Endothelial cell of umbilical vein (primary cell): ENCODE measurements at regions not wholly inside any gene's neighbourhood (a gene's known extent, or its start where the extent isn't known, plus 50 kb on each side); places are given as distances from the start of the nearest gene placed in this dataset.

ENCODE experiments used
- BruUV-seq: library from RNA; stranded (reverse); fragments of 400-500 nt; replicated peaks from 2 replicates; lab custom pipeline; 2021; lab: Mats Ljungman, UMichigan
- CTCF ChIA-PET: fragments of 300-600, 350-600 bp; sonication (Branson Sonifier 250); formaldehyde crosslinking; loops from one replicate; lab custom pipeline; 2021; ENCODE audit warnings: antibody characterized with exemption, inconsistent platforms; lab: Charles Lee
- POLR2A ChIA-PET: fragments of 300-600, 350-600 bp; sonication (Branson Sonifier 250); formaldehyde crosslinking; loops from one replicate; lab custom pipeline; 2021; ENCODE audit warnings: antibody characterized with exemption, inconsistent platforms; lab: Charles Lee
- DNase-seq: peaks from one replicate; pipeline ENCODE4 v3.0.0-alpha.2; 2011; ENCODE audit warnings: low read depth, low spot score
- FAIRE-seq: peaks from 2 replicates; lab custom pipeline; 2011; peaks lifted over from hg19 to GRCh38; lab: Jason Lieb, UNC
- H2AFZ ChIP-seq: 2 replicates; pipeline ENCODE4 v1.6.0; 2012; ENCODE audit warnings: low read depth, low read length, control low read depth, inconsistent platforms
- H3K27ac ChIP-seq: 2 replicates; pipeline ENCODE4 v1.5.1; 2011; ENCODE audit warnings: low read depth, mild to moderate bottlenecking, control low read depth, low read length, moderate library complexity; ENCODE audit not compliant: insufficient read depth
- H3K27me3 ChIP-seq, 2 experiments: 2 replicates each; pipeline versions ENCODE4 v1.6.0 to v1.6.1; 2011; ENCODE audit warnings: low read length in 2 of 2, mixed read lengths in 1 of 2; ENCODE audit not compliant: control insufficient read depth in 2 of 2, insufficient read depth in 2 of 2
- H3K36me3 ChIP-seq, 2 experiments: 2 replicates in 1 of 2; 3 replicates in 1 of 2; pipeline ENCODE4 v1.5.1; 2011; ENCODE audit warnings: low read length in 2 of 2, mild to moderate bottlenecking in 1 of 2, moderate library complexity in 1 of 2; ENCODE audit not compliant: control insufficient read depth in 2 of 2, insufficient read depth in 2 of 2; ENCODE audit errors: extremely low read depth in 1 of 2
- H3K4me1 ChIP-seq: 3 replicates; pipeline ENCODE4 v1.5.1; 2011; ENCODE audit warnings: mild to moderate bottlenecking, low read length; ENCODE audit not compliant: control insufficient read depth, insufficient read depth; ENCODE audit errors: extremely low read depth
- H3K4me2 ChIP-seq: 2 replicates; pipeline ENCODE4 v1.6.1; 2011; ENCODE audit warnings: low read length, control low read depth, mixed read lengths; ENCODE audit not compliant: insufficient read depth
- H3K4me3 ChIP-seq, 3 experiments: fragments of 200-600 bp in 1 of 3; sonication (generic), shearing (Covaris generic) in 1 of 3; replicated peaks in 1 of 3; 2 replicates each; pipeline ENCODE4 v1.5.1; 2011 to 2016; ENCODE audit warnings: control low read depth in 3 of 3, low read length in 3 of 3, mild to moderate bottlenecking in 2 of 3, inconsistent platforms in 1 of 3, low read depth in 1 of 3, moderate library complexity in 1 of 3; ENCODE audit not compliant: insufficient read depth in 1 of 3
- H3K79me2 ChIP-seq: 2 replicates; pipeline ENCODE4 v1.6.0; 2012; ENCODE audit warnings: low read length, inconsistent platforms; ENCODE audit not compliant: control insufficient read depth, insufficient read depth
- H3K9ac ChIP-seq: replicated peaks from 2 replicates; pipeline ENCODE3; 2011; ENCODE audit warnings: low read length, control low read depth; ENCODE audit not compliant: insufficient read depth; ENCODE audit errors: extremely low read depth
- H3K9me1 ChIP-seq: replicated peaks from 3 replicates; pipeline ENCODE4 v1.6.0; 2011; ENCODE audit warnings: mild to moderate bottlenecking, low read length; ENCODE audit not compliant: control insufficient read depth, insufficient read depth; ENCODE audit errors: extremely low read depth
- H3K9me3 ChIP-seq: replicated peaks from 2 replicates; pipeline ENCODE4 v1.5.1; 2012; ENCODE audit warnings: low read length, inconsistent platforms; ENCODE audit not compliant: control insufficient read depth, insufficient read depth
- H4K20me1 ChIP-seq: replicated peaks from 2 replicates; pipeline ENCODE3; 2011; ENCODE audit warnings: mild to moderate bottlenecking, low read length; ENCODE audit not compliant: control insufficient read depth, insufficient read depth; ENCODE audit errors: extremely low read depth
- EZH2 ChIP-seq: IDR thresholded peaks from 2 replicates; pipeline ENCODE4 v1.6.1; 2012; ENCODE audit warnings: borderline replicate concordance, low read depth, mild to moderate bottlenecking, moderate library complexity, low read length, inconsistent platforms; ENCODE audit not compliant: severe bottlenecking
- FOS ChIP-seq: IDR thresholded peaks from 2 replicates; pipeline ENCODE4 v1.6.1; 2011; ENCODE audit warnings: mild to moderate bottlenecking, low read length, moderate library complexity, borderline replicate concordance; ENCODE audit not compliant: insufficient read depth
- GATA2 ChIP-seq: IDR thresholded peaks from 2 replicates; pipeline ENCODE4 v1.7.0; 2011; ENCODE audit warnings: low read depth, mild to moderate bottlenecking, moderate library complexity, mixed read lengths, low read length; ENCODE audit not compliant: insufficient read length, insufficient read depth
- JUN ChIP-seq: IDR thresholded peaks from 2 replicates; pipeline ENCODE4 v1.6.1; 2011; ENCODE audit warnings: borderline replicate concordance, low read depth; ENCODE audit not compliant: insufficient read length, insufficient read depth
- MAX ChIP-seq: IDR thresholded peaks from 2 replicates; pipeline ENCODE4 v1.6.1; 2011; ENCODE audit not compliant: insufficient read depth, insufficient read length
- MYC ChIP-seq: IDR thresholded peaks from one replicate; pipeline ENCODE4 v1.6.1; 2011; ENCODE audit warnings: mild to moderate bottlenecking, low read depth, low read length
- POLR2A ChIP-seq: IDR thresholded peaks from 2 replicates; pipeline ENCODE4 v1.6.1; 2012; ENCODE audit warnings: low read depth, mild to moderate bottlenecking, control low read depth, low read length
- POLR2AphosphoS5 ChIP-seq: IDR thresholded peaks from 2 replicates; pipeline ENCODE4 v1.6.1; 2012; ENCODE audit warnings: low read depth, mild to moderate bottlenecking, control low read depth, low read length, moderate library complexity; ENCODE audit not compliant: insufficient read depth
- dilution Hi-C: fragments of 300-500 bp; cut with MboI; formaldehyde crosslinking; loops from one replicate; pipeline ENCODE4 v1.15.0; 2019; ENCODE audit warnings: low sequenced_read_pairs; ENCODE audit not compliant: extremely low pct_ligation_motif_present
- intact Hi-C: fragments of 100-400 bp; cut with micrococcal nuclease; formaldehyde crosslinking; loops from one replicate; pipeline ENCODE4 v1.10.0; 2022
- TF ChIP-seq, protein P1 (sequence below), 2 donors: IDR thresholded peaks; 1 replicate in 1 of 2; 2 replicates in 1 of 2; pipeline ENCODE4 v1.5.1; 2011; ENCODE audit warnings: low read length in 2 of 2, mild to moderate bottlenecking in 2 of 2, moderate library complexity in 2 of 2, control low read depth in 1 of 2, inconsistent platforms in 1 of 2, low read depth in 1 of 2; ENCODE audit not compliant: insufficient read depth in 1 of 2; ENCODE audit errors: extremely low read depth in 1 of 2

- Histone ChIP-seq H3K4me2 (no peak overlapping the region), H3K9me1 (no peaks in the 10 kb centered on the region), H3K4me3 (no peak overlapping the region), H3K9ac (no peak overlapping the region), H3K4me1 (no peaks in the 10 kb centered on the region), H3K9me3 (no peaks in the 10 kb centered on the region), H4K20me1 (no peaks in the 10 kb centered on the region), H2AFZ (no peak overlapping the region), H3K79me2 (no peaks in the 10 kb centered on the region), H3K36me3 (no peaks in the 10 kb centered on the region), H3K27ac (no peak overlapping the region), H3K27me3 (no peaks in the 10 kb centered on the region)
- no TSS peak for BruUV-seq
- FAIRE-seq (no peak), DNase-seq (no peak)
- ChIA-PET CTCF (interaction anchor here (1.3 to 2.9 kb wide), 4 partner anchors 10 to 319 kb away, joined by 4 to 19 read pairs (median 8); no protein-coding TSS in a partner anchor), POLR2A (no interaction called here)
- dilution Hi-C loops (no loop called here), intact Hi-C loops (no loop called here)
- TF ChIP-seq EZH2 (no peak), GATA2 (no peak), FOS (no peak), POLR2A (no peak), JUN (no peak), MYC (no peak), POLR2AphosphoS5 (no peak), MAX (no peak)
- TF ChIP-seq, protein P1, sequence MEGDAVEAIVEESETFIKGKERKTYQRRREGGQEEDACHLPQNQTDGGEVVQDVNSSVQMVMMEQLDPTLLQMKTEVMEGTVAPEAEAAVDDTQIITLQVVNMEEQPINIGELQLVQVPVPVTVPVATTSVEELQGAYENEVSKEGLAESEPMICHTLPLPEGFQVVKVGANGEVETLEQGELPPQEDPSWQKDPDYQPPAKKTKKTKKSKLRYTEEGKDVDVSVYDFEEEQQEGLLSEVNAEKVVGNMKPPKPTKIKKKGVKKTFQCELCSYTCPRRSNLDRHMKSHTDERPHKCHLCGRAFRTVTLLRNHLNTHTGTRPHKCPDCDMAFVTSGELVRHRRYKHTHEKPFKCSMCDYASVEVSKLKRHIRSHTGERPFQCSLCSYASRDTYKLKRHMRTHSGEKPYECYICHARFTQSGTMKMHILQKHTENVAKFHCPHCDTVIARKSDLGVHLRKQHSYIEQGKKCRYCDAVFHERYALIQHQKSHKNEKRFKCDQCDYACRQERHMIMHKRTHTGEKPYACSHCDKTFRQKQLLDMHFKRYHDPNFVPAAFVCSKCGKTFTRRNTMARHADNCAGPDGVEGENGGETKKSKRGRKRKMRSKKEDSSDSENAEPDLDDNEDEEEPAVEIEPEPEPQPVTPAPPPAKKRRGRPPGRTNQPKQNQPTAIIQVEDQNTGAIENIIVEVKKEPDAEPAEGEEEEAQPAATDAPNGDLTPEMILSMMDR (IDR thresholded peaks at IDR 0.05; ENCODE audit: extremely low read depth in 1 of 2, insufficient read depth in 1 of 2, low read depth in 1 of 2, low read length in 2 of 2) = no peak
Observed at GRCh38 chr16:86883583-86884389, 305.4 kb downstream of the FOXL1 start.
